ENCODE measurements at regions not wholly inside any gene's neighbourhood (a gene's known extent, or its start where the extent isn't known, plus 50 kb on each side); places are given as distances from the start of the nearest gene placed in this dataset.

DNA sequence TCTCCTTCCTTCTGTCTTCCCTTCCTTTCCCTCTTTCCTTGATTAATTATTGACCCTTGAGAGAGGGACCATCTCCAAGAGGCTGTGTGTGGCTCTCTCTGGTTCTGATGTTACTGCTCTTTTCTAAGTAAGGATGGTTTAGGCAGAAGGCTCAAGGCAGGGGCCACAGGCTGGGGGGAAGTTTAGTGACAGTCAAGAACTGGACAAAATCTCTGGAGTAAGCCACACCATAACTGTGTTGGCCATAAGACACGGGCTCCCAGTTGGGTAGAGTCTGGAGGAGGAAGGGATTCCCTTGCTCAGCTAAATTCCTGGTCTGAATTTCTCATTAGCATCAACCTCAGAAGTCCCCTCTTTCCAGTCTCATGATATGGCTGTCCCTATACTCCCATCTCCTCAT is 74.7 kb downstream of the BUD13 start:
- no peak for DNase-seq (ENCODE audit: low read depth in 3 of 3, low spot score in 2 of 3)

DNA sequence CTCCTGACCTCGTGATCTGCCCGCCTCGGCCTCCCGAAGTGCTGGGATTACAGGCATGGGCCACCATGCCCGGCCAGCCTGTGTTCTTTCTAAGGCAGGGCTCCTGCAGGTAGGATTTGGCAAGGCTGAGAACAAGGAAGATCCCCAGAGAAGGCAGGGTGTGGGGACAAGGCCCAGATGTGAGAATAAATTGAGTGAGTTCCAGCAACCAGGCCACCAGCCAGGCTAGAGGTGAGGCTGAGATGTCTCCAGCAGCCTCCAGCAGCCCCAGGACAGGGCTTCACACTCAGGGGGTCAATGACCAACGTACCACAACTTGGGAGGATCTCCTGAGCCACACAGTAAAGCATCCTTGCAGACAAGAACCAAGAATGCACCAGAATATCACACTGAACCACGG is 75.1 kb downstream of the BUD13 start:
- no peak for DNase-seq (ENCODE audit: low read depth in 3 of 3, low spot score in 2 of 3)

DNA sequence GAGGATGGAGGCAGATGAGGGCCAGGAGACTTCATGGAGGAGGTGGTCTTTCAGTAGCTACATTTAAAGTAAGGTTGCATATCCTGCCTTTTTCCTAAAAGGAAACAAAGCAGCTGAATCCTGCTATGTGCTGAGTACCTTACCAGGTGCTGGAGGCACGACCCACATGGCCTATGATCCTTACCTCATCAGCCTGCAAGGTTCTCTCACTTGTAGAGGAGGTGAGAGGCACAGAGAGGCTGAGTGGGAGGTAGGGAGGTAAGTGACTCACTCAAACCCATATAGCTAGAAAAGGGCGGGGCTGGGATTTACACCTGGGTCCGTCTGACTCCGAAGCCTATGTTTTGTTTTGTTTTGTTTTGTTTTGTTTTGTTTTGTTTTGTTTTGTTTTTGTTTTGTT is 75.8 kb downstream of the BUD13 start:
- DNase-seq (ENCODE audit: low read depth in 3 of 3, low spot score in 2 of 3): no peak

DNA sequence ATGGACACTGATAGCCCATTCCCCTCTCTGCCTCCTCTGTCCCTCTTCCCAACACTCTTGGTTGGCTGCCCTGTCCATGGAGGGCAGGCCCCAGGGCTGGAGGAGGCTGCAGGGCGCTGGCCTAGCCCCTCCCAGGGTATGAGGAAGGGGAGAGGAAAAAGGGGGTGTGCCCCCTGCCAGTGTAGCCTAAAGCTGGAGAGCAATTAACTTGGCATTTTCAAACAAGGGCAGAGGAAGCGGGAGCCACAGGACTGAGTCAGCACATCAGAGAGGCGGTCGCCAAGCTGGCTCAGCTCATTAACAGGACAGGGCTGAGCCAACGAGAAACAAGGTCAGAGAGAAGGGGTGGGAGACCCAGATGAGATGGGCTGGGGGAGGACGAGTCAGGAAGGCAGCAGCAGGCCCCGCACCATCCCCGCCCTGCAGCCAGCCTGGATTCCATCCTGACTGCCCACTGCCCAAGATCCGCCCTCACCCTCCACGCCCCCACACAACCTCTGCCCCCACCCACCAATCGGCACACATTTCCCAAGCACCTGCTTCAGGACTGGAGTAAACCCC is 76.3 kb downstream of the BUD13 start:
- no peak for DNase-seq (ENCODE audit: low read depth in 3 of 3, low spot score in 2 of 3)

DNA sequence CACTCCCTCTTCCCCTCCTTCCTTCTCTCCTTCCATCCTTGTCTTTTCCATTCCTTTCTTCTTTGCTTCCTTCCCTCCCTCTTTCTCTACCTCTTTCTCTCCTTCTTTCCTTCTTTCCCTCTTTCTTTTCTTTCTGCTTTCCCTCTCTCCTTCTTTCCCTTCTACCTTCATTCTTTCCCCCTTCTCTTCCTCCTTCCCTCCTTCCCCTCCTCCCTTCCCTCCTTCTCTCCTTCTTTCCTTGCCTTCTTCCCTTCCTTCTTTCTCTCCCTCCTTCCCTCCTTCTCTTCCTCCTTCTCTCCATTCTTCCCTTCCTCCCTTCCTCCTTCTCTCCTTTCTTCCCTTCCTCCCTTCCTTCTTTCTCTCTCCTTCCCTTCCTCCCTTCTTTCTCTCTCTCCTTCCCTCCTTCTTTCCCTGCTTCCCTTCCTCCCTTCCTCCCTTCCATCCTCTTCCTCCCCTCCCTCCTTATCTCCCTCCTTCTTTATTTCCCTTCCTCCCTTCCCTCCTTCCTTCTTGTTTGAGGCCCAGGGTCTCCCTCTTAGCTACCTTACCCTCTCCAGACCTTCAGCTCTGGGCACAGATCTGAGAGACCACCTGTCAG is 77.0 kb downstream of the BUD13 start:
- no peak for DNase-seq (ENCODE audit: low read depth in 3 of 3, low spot score in 2 of 3)

DNA sequence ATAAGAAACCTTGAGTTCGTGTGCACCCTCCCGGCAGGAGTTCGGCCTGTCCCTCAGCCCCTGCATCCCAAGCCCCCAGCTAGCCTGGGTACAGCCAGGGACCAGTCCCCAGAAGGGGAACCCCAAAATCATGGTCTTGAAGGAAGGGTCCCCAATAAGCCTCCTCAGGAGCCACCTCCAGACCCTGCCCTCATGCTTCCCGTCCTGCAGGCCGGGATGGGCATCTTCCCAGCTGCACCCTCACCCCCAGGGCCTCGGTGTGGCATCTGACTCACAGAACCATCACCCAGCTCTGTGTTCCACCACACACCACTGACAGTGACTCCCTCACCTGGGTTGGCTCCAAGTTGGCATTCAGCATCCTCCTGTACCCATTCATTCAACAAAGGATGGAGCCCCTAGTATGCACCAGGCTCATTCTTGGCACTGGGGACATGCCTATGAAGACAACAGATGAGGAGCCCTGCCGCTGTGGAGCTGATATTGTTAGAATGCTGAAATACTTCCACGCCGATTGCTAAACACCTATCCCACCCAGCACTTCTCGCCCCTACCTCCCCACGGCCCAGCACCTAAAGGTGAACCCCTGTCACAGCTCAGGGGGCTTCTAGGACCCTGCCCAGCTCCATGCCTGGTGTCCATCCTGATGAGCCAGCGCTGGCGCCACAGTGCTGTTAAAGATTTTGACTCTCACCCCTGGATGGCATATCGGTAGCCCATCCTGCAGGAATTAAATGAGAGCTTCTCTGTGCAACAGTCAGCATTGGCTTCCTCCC is 77.8 kb downstream of the BUD13 start:
- DNase-seq (ENCODE audit: low read depth in 3 of 3, low spot score in 2 of 3): no peak

DNA sequence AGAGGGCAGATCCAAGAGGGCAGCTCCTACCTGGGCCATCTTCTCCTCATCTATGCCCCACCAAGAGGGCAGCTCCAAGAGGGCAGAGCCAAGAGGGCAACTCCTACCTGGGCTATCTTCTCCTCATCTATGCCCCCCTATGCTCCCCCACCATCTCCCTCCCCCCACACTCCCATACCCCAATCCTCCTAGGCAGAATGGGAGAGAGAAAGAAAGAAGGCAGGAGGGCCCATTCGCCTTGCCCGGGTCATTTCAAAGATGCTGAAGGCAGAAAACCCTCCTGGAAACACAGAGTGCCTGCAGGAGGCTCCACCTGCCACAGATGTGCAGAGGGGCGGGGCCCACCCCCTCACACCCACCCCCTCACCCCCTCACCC is 78.5 kb downstream of the BUD13 start:
- no peak for DNase-seq (ENCODE audit: low read depth in 3 of 3, low spot score in 2 of 3)

DNA sequence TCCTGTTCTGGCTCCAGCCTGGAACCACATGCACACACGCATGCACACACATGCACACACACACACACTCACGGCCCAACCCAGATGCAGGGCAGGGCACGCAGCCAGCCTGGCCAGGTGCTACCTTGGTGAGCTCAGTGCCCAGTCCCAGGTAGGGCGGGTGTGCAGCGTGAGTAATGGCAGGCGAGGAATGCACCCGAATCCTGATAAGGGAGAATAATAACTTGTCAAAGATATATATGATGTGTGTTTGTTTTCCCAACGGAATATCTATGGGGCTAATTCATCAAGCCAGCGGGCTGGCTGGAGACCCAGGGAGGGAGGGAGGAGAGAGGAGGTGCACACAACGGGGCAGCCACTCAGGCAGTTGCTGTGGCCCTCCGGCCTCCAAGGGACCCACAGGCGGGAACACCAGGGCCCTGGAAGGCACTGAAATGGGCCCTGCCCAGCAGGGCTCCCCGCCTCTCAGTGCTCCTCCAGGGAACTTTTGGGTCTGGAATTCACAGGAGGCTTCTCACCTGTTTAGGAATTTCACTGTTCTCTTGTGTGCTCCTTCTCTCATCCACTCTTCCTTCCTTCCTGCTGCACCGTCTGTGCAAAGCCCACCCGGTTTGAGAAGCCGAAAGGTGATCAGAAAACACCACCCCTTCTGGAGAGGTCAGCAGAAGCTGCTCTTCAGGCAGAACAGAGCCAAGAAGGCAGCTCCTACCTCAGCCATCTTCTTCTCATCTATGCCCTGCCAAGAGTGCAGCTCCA is 79.0 kb downstream of the BUD13 start:
- no peak for DNase-seq (ENCODE audit: low read depth in 3 of 3, low spot score in 2 of 3)

DNA sequence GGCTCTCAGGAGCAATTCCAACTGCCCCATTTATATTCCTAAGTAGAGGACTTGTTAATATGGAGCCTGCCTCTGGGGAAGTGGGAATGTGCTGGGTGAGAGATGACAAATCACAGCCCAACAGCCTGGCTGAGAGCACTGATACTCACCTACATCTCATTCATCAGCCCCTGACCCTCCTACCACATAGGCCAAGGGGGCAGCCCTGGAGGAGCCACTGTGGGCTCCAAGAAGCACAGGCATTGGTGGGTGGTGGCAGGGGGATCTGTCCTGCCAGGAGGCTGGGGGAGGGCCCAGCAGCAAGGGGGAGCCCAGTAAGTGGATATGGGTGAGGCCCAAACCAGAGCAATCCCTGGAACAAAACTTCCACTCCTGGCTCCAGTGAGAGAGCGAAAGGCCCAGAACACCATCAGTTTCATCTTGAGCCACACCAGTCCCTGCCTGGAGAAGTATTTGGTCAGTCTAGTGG is 79.7 kb downstream of the BUD13 start:
- no peak for DNase-seq (ENCODE audit: low read depth in 3 of 3, low spot score in 2 of 3)

DNA sequence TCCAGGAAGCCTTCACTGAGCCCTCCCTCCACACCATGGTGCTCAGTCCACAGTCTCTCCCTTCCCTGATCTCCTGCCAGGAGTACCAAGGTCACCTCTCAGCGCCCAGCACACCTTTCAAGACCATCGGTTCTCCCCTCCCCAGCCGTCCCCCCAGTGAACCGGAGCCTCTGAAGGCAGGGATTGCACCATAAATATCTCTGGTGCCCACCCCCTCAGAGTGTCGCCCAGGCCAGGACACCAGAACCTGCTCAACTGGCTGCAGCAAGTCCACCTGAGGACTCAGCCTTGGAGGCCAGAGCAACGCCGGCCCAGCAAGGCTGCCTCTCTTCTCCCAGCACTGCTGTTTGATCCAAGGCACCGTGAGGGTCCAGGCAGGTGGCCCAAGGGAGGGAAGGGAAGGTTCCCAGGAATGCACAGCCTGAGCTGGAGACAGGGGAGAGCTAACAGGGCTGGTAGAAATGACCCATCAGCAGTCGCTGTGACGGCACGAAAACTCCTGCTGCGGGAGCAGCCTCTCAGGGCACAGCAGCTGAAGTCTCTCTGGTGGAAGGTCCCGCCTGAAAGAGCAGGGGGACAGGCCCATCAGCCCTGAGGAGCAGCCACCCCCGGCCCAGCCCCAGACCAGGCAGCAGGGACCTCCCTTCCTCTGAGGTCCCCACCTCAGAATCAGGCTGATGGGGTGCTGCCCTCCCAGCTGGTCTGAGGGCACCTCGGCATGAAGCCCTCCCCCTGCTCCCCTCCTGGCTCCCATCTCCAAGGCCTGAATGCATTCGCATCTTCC is 80.3 kb downstream of the BUD13 start:
- no peak for DNase-seq (ENCODE audit: low read depth in 3 of 3, low spot score in 2 of 3)

DNA sequence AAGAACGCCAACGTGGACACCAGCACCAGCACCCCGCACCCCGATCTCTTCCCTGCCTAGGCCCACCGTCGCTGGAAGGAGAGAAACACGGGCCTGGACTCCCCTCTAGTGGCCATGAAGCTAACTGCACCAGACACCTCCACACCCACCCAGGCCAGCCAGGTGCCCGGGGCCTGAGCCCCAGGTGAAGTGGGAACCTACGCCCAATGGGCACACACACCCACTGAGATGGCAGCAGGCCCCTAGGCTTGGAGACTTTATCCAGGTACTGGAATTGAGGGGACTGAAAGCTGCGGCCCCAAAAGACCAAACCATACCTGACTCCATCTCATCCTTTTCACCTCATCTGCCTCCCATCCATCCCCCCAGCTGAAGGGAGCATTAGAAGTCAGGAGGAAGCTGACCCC is 81.0 kb downstream of the BUD13 start:
- DNase-seq (ENCODE audit: low read depth in 3 of 3, low spot score in 2 of 3): no peak

DNA sequence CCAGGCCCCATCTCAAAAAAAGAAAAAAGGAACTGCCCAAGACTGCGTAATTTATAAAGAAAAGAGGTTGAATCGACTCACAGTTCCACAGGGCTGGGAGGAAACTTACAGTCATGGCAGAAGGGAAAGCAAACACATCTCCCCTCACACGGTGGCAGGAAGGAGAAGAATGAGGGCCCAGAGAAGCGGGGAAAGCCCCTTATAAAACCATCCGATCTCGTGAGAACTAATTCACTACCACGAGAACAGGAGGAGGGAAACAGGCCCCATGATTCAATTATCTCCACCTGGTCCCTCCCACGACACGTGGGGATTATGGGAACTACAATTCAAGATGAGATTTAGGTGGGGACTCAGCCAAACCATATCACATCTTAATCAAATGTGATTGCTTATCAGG is 82.2 kb downstream of the BUD13 start:
- DNase-seq (ENCODE audit: low read depth in 3 of 3, low spot score in 2 of 3): no peak

DNA sequence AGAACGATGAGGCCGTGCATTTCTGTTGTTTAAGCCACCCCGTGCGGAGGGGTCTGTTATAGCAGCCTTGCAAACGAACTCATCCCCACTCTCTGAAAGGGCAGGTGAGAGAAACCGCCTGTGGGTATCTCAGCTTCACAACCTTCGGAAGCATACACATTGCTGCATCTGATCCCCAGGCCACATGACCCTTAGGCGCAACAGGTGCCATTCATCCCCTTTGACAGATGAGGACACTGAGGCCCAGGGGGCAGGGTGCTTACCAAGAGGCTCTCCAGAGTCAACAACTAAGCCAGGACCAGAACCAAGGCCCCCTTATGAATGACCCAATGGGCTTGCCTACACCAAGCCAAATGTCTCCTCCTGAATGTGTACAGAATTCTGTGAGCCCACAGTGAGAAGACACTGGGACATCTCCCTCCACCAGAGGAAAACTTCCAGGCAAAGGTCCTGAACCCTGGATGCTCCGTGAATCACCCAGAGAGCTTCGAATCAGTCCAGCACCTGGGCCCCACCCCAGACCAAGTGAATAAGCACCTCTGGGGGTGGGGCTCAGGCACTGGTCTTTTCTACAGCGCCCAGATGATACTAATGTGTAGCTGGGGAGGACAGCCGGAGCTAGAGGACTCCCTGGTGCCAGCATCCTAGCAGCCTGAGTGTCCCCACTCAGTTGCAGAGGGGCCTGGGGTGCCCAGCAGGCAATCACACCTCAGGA is 83.2 kb downstream of the BUD13 start:
- DNase-seq (ENCODE audit: low read depth in 3 of 3, low spot score in 2 of 3): no peak

DNA sequence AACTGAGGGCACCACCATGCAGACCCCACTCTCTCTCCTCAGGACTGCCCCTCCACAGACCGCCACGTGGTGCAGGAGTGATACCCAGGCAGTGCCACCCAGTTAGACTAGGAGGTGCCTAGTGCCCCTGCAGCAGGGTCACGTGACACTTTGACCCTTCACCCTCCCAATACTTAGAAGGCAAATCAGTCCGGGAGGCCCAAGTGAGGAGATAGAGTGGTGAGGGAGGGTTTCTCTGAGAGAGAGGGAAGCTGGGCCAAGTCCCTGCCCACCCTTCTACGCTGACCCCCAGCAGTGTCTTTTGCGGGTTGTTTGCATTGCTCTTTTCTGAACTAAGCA is 84.6 kb downstream of the BUD13 start:
- no peak for DNase-seq (ENCODE audit: low read depth in 3 of 3, low spot score in 2 of 3)

DNA sequence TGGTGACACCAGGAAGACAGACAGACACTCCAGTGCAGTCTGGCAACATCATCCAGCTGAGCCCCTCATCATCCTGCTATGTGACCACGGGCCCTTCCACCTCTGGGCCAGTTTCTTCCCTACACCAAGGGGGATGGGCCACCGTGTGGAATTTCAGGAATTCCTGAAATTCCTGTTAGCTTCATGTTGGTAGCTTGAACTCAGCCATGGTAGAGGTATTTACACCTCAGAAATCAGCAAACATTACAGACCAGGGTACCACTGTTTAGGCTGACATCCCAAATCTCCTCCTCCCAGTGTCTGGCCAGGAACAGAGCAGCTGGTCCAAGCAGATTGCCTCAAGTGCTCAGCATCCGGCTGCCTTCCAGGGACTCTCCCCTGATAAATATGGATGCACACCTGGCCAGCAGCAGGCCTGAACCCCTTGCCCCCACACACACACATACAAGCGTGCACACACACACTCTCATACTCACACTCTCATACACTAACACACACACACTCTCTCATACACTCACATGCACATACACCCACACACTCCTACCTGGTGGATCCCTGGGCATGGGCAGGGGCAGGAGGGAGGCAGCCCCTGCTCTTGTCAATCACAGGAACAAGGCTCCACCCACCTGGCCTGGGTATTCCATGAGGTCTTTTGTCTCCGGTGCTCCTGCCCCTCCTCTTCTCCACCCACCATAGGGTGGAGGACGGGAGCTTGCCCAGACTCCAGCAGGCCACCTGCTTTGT is 85.2 kb downstream of the BUD13 start:
- no peak for DNase-seq (ENCODE audit: low read depth in 3 of 3, low spot score in 2 of 3)

DNA sequence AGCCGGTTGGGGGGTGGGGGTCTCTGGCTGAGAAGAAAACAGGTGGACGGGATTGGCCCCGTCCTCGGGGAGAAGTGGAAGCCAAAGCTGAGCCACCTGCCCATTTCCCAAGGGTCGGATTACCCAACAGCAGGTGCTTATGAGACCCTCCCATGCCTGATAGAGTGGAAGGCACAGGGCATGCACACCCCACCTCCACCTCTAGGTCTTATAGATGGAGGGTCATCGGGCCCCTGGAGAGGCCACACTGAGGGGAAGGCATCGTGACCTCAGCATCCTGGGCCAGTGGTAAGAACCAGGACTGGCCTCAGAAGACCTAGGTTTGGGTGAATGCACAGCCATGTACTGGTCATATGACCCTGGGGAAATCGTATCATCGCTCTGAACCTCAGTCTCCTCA is 85.9 kb downstream of the BUD13 start:
- no peak for DNase-seq (ENCODE audit: low read depth in 3 of 3, low spot score in 2 of 3)

DNA sequence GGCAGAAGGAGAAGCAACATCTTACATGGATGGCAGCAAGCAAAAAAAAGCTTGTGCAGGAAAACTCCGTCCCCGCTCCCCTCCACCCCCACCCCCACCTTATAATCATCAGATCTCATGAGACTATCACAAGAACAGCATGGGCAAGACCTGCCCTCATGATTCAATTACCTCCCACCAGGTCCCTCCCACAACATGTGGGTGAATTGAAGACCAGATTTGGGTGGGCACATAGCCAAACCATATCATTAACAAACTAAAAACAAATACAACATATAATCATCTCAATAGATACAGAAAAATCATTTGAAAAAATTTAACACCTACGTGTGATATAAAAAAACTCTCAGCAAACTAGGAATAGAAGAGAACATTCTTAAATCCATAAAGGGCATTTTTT is 88.8 kb downstream of the BUD13 start:
- no peak for DNase-seq (ENCODE audit: low read depth in 3 of 3, low spot score in 2 of 3)

DNA sequence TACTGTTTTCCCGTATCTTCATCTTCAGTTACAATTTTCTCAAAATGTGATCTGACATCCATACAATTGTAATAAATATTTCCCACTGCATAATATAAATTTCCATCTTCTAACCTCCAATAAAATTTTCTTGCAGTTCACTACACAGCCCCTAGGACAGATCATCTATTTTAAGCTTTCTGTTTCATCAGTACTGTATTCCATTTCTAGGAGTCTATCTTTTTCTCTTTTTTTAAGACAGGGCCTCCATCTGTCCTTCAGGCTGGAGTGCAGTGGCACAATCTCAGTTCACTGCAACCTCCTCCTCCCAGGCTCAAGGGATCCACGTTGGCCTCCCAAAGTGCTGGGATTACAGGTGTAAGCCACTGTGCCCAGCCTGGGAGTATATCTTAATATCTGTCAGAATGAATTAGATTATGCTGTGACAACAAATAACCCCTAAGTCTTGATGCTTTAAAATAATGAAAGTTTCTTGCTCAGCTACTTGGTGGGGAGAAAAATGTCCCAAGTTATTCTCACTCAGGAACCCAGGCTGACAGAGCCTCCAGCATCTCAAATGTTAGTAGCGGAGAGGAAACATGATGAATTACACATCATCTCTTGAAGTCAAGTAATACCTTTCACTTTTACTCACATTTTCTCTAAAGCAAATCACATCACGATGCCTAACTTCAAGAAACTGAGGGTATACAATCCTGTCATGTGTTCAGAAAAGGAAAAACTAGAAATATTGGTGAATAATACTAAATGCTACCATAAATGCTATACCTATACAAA is 92.2 kb downstream of the BUD13 start:
- no peak for DNase-seq (ENCODE audit: low read depth in 3 of 3, low spot score in 2 of 3)

DNA sequence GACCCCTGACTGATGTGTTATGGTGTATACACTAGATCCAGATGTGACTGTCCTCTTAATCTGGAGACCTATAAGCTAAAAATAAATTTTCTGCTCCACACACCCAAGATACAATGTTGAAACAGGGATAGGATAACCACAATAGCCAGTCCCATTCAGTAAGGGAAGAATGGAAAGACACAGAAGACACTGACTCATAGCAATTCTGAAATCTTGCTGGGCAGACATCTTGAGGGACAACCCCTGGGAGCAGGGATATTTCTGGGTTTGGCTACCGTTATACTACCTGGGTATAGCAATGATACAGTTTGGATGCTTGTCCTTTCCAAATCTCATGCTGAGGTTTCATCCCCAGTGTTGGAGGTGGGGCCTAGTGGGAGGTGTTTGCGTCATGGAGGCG is 93.9 kb downstream of the BUD13 start:
- no peak for DNase-seq (ENCODE audit: low read depth in 3 of 3, low spot score in 2 of 3)
